ENCODE measurements at regions not wholly inside any gene's neighbourhood (a gene's known extent, or its start where the extent isn't known, plus 50 kb on each side); places are given as distances from the start of the nearest gene placed in this dataset.

- no peak for DNase-seq (ENCODE audit: low read depth)
Measured at GRCh38 chr6:145329257-145329656, 406.1 kb downstream of the EPM2A start.

- no peak for DNase-seq (ENCODE audit: low read depth)
Measured at GRCh38 chr6:145331066-145331465, 404.3 kb downstream of the EPM2A start.

GRCh38 chr6:145332011-145332410, 403.3 kb downstream of the EPM2A start:
- DNase-seq (ENCODE audit: low read depth), result no peak

GRCh38 chr6:145336119-145336518, 399.2 kb downstream of the EPM2A start:
- no peak for DNase-seq (ENCODE audit: low read depth)

- no peak for DNase-seq (ENCODE audit: low read depth)
Measured at GRCh38 chr6:145339089-145339488, 396.2 kb downstream of the EPM2A start.

- no peak for DNase-seq (ENCODE audit: low read depth)
Measured at GRCh38 chr6:145340256-145340655, 395.1 kb downstream of the EPM2A start.

- no peak for DNase-seq (ENCODE audit: low read depth)
Measured at GRCh38 chr6:145345094-145345493, 390.2 kb downstream of the EPM2A start.

- DNase-seq (ENCODE audit: low read depth), result no peak
Measured at GRCh38 chr6:145347216-145347615, 388.1 kb downstream of the EPM2A start.

- no peak for DNase-seq (ENCODE audit: low read depth)
Measured at GRCh38 chr6:145349950-145350510, 385.3 kb downstream of the EPM2A start.

GRCh38 chr6:145350928-145351327, 384.4 kb downstream of the EPM2A start:
- no peak for DNase-seq (ENCODE audit: low read depth)

GRCh38 chr6:145352382-145353080, 382.8 kb downstream of the EPM2A start:
- no peak for DNase-seq (ENCODE audit: low read depth)

- DNase-seq (ENCODE audit: low read depth), result no peak
Measured at GRCh38 chr6:145360865-145361264, 374.5 kb downstream of the EPM2A start.

- no peak for DNase-seq (ENCODE audit: low read depth)
Measured at GRCh38 chr6:145367149-145367548, 368.2 kb downstream of the EPM2A start.

GRCh38 chr6:145368075-145368474, 367.2 kb downstream of the EPM2A start:
- no peak for DNase-seq (ENCODE audit: low read depth)

GRCh38 chr6:145370559-145370958, 364.8 kb downstream of the EPM2A start:
- no peak for DNase-seq (ENCODE audit: low read depth)

GRCh38 chr6:145372671-145373151, 362.6 kb downstream of the EPM2A start:
- no peak for DNase-seq (ENCODE audit: low read depth)

GRCh38 chr6:145373826-145374225, 361.5 kb downstream of the EPM2A start:
- no peak for DNase-seq (ENCODE audit: low read depth)

GRCh38 chr6:145374570-145374969, 360.8 kb downstream of the EPM2A start:
- DNase-seq (ENCODE audit: low read depth), result no peak

- no peak for DNase-seq (ENCODE audit: low read depth)
Measured at GRCh38 chr6:145375502-145375901, 359.8 kb downstream of the EPM2A start.

GRCh38 chr6:145380186-145380585, 355.1 kb downstream of the EPM2A start:
- DNase-seq (ENCODE audit: low read depth), result no peak

GRCh38 chr6:145381941-145382340, 353.4 kb downstream of the EPM2A start:
- no peak for DNase-seq (ENCODE audit: low read depth)

- DNase-seq (ENCODE audit: low read depth), result no peak
Measured at GRCh38 chr6:145383428-145383827, 351.9 kb downstream of the EPM2A start.

- DNase-seq (ENCODE audit: low read depth), result no peak
Measured at GRCh38 chr6:145384503-145384902, 350.8 kb downstream of the EPM2A start.

GRCh38 chr6:145396499-145396898, 338.8 kb downstream of the EPM2A start:
- DNase-seq (ENCODE audit: low read depth), result no peak

Data from activated T-helper 9 cell treated with anti-CD3 and anti-CD28 coated beads, Interleukin-2, amount 50 U/mL, for 16 hours (primary cell).